Panc1 (cell line): ENCODE measurements at regions not wholly inside any gene's neighbourhood (a gene's known extent, or its start where the extent isn't known, plus 50 kb on each side); places are given as distances from the start of the nearest gene placed in this dataset.

ENCODE experiments used
- ATAC-seq: fragments of 200-7000 bp; cut with Tn5 transposase; 2 replicates; pipeline ENCODE4 v1.9.1; 2020; ENCODE audit warnings: mild to moderate bottlenecking, moderate library complexity
- BruUV-seq: library from RNA; stranded (reverse); fragments of 400-500 nt; replicated peaks from 2 replicates; lab custom pipeline; 2021; lab: Mats Ljungman, UMichigan
- CTCF ChIA-PET: fragments of 300-600 bp; sonication (Branson Sonifier 250); formaldehyde crosslinking; loops from one replicate; lab custom pipeline; 2022; ENCODE audit warnings: antibody characterized with exemption; lab: Charles Lee
- POLR2A ChIA-PET: fragments of 300-600 bp; sonication (Branson Sonifier 250); formaldehyde crosslinking; loops from one replicate; lab custom pipeline; 2022; ENCODE audit warnings: antibody characterized with exemption; lab: Charles Lee
- DNase-seq: peaks from one replicate; pipeline ENCODE4 v3.0.0-alpha.2; 2010; ENCODE audit warnings: low read depth, low spot score
- H3K27ac ChIP-seq: 2 replicates; pipeline ENCODE4 v1.5.1; 2011; ENCODE audit warnings: mild to moderate bottlenecking, low read length, inconsistent platforms
- H3K27me3 ChIP-seq: fragments of 200-500 bp; sonication (Bioruptor generic); 2 replicates; pipeline ENCODE4 v1.6.0; 2014; ENCODE audit warnings: low read length, inconsistent platforms; ENCODE audit not compliant: control insufficient read depth, insufficient read depth
- H3K36me3 ChIP-seq: fragments of 200-500 bp; sonication (Bioruptor generic); 2 replicates; pipeline ENCODE4 v1.5.1; 2014; ENCODE audit warnings: inconsistent platforms, mild to moderate bottlenecking, low read length, moderate library complexity; ENCODE audit not compliant: control insufficient read depth, insufficient read depth
- H3K4me1 ChIP-seq: 2 replicates; pipeline ENCODE4 v1.5.1; 2011; ENCODE audit warnings: inconsistent platforms, mild to moderate bottlenecking, low read length, moderate library complexity; ENCODE audit not compliant: control insufficient read depth, insufficient read depth
- H3K4me3 ChIP-seq, 2 experiments: 2 replicates each; pipeline ENCODE4 v1.5.1; 2011 to 2012; ENCODE audit warnings: low read depth in 2 of 2, low read length in 2 of 2, mild to moderate bottlenecking in 2 of 2, inconsistent platforms in 1 of 2, moderate library complexity in 1 of 2
- H3K9me3 ChIP-seq: fragments of 200-500 bp; sonication (Bioruptor generic); 2 replicates; pipeline ENCODE4 v1.5.1; 2014; ENCODE audit warnings: low read depth, mild to moderate bottlenecking, inconsistent platforms, low read length, moderate library complexity; ENCODE audit not compliant: control insufficient read depth, insufficient read depth
- POLR2AphosphoS5 ChIP-seq: IDR thresholded peaks from 2 replicates; pipeline ENCODE4 v1.6.1; 2012; ENCODE audit warnings: mild to moderate bottlenecking, low read depth, low read length, moderate library complexity
- SIN3A ChIP-seq: IDR thresholded peaks from 2 replicates; pipeline ENCODE4 v1.6.1; 2012; ENCODE audit warnings: low read depth, mild to moderate bottlenecking, low read length, moderate library complexity, borderline replicate concordance; ENCODE audit not compliant: insufficient read depth
- TCF7L2 ChIP-seq: IDR thresholded peaks from 2 replicates; pipeline ENCODE4 v1.6.1; 2011; ENCODE audit warnings: mild to moderate bottlenecking, low read depth, low read length, inconsistent platforms
- in situ Hi-C: cut with HindIII; loops from 2 replicates; pipeline ENCODE4 v1.10.0; 2016; ENCODE audit warnings: low sequenced_read_pairs, low pct_unique_long_range_greater_than_20kb
- intact Hi-C: fragments of 100-400 bp; cut with micrococcal nuclease; formaldehyde crosslinking; loops from one replicate; pipeline ENCODE4 v1.10.0; 2022; ENCODE audit not compliant: unreplicated experiment
- TF ChIP-seq, protein P1 (sequence below): fragments of 450-650 bp; IDR thresholded peaks from 2 replicates; pipeline ENCODE4 v1.5.1; 2017; ENCODE audit warnings: mild to moderate bottlenecking
- TF ChIP-seq, protein P2 (sequence below), 2 experiments: IDR thresholded peaks; 2 replicates each; pipeline ENCODE4 v1.6.1; 2011 to 2012; ENCODE audit warnings: low read depth in 2 of 2, control low read depth in 1 of 2, low read length in 1 of 2, mild to moderate bottlenecking in 1 of 2, moderate library complexity in 1 of 2; ENCODE audit not compliant: insufficient read depth in 1 of 2

DNA sequence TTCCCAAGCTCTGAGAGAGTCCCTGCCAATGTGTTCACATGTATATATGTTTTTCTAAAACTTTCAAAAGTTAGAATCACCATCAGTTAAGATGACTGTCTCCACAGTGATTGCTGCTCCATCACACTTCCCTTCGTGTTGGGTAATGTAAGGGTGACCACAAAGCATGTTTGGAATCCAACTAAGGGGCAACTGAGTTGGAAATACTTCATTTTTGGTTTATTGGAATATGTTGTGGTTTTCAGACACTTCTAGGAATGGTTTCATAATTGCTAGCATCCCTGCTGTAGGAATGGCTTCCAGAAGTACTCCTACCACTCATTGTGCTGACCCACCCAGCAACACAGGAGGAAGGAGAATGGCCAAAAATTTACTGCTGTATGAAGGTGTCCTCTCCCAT lies 212.5 kb upstream of the GULP1 start:
- H3K9me3 ChIP-seq, result no peaks in the 10 kb centered on the region
- H3K27me3 ChIP-seq, result no peaks in the 10 kb centered on the region
- intact Hi-C loops (no loop called here), in situ Hi-C loops (no loop called here)
- no TSS peak for BruUV-seq
- no peaks in the 10 kb centered on the region for H3K4me1 ChIP-seq
- no peaks in the 10 kb centered on the region for H3K36me3 ChIP-seq
- H3K27ac ChIP-seq, result no peak overlapping the region
- no peak overlapping the region for H3K4me3 ChIP-seq
- POLR2A ChIA-PET, result no interaction called here
- no peak for TF ChIP-seq POLR2AphosphoS5
- TF ChIP-seq, protein P1, sequence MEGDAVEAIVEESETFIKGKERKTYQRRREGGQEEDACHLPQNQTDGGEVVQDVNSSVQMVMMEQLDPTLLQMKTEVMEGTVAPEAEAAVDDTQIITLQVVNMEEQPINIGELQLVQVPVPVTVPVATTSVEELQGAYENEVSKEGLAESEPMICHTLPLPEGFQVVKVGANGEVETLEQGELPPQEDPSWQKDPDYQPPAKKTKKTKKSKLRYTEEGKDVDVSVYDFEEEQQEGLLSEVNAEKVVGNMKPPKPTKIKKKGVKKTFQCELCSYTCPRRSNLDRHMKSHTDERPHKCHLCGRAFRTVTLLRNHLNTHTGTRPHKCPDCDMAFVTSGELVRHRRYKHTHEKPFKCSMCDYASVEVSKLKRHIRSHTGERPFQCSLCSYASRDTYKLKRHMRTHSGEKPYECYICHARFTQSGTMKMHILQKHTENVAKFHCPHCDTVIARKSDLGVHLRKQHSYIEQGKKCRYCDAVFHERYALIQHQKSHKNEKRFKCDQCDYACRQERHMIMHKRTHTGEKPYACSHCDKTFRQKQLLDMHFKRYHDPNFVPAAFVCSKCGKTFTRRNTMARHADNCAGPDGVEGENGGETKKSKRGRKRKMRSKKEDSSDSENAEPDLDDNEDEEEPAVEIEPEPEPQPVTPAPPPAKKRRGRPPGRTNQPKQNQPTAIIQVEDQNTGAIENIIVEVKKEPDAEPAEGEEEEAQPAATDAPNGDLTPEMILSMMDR, result no peak
- no peak for TF ChIP-seq SIN3A
- TF ChIP-seq, protein P2, sequence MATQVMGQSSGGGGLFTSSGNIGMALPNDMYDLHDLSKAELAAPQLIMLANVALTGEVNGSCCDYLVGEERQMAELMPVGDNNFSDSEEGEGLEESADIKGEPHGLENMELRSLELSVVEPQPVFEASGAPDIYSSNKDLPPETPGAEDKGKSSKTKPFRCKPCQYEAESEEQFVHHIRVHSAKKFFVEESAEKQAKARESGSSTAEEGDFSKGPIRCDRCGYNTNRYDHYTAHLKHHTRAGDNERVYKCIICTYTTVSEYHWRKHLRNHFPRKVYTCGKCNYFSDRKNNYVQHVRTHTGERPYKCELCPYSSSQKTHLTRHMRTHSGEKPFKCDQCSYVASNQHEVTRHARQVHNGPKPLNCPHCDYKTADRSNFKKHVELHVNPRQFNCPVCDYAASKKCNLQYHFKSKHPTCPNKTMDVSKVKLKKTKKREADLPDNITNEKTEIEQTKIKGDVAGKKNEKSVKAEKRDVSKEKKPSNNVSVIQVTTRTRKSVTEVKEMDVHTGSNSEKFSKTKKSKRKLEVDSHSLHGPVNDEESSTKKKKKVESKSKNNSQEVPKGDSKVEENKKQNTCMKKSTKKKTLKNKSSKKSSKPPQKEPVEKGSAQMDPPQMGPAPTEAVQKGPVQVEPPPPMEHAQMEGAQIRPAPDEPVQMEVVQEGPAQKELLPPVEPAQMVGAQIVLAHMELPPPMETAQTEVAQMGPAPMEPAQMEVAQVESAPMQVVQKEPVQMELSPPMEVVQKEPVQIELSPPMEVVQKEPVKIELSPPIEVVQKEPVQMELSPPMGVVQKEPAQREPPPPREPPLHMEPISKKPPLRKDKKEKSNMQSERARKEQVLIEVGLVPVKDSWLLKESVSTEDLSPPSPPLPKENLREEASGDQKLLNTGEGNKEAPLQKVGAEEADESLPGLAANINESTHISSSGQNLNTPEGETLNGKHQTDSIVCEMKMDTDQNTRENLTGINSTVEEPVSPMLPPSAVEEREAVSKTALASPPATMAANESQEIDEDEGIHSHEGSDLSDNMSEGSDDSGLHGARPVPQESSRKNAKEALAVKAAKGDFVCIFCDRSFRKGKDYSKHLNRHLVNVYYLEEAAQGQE (IDR thresholded peaks at IDR 0.05; ENCODE audit: insufficient read depth in 1 of 2, low read depth in 2 of 2, low read length in 1 of 2), result no peak
- TF ChIP-seq TCF7L2, result no peak
- CTCF ChIA-PET, result no interaction called here
- ATAC-seq (no peak), DNase-seq (no peak)

DNA sequence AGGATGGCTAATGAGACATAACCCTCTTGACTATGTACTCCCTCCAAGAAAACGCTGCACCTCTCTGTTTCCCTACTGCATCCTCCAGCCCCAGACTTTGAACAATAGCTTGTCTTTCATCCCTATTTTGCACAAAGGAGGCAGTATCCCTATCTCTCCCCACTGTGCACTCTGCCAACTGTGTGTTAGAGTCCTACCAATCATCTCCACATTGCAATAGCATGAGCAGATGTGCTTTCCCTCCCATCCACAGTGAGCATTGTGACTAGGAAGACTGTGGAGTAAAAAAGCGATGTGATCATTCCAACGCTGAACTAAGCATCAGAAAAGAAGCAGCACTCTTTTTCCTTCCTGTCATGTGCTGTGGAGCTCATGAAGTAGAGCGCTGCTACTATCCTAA lies 206.3 kb upstream of the GULP1 start:
- Histone ChIP-seq H3K36me3 (no peaks in the 10 kb centered on the region), H3K27ac (no peak overlapping the region), H3K9me3 (peaks cover 12% of the 10 kb centered on the region; the same call in 1 of the 2 replicates), H3K27me3 (no peaks in the 10 kb centered on the region), H3K4me3 (no peak overlapping the region), H3K4me1 (no peaks in the 10 kb centered on the region)
- in situ Hi-C loops, result no loop called here
- intact Hi-C loops, result no loop called here
- BruUV-seq, result no TSS peak
- ATAC-seq, result no peak
- TF ChIP-seq SIN3A (no peak), POLR2AphosphoS5 (no peak), TCF7L2 (no peak)
- TF ChIP-seq, protein P1, result no peak
- TF ChIP-seq, protein P2 (IDR thresholded peaks at IDR 0.05; ENCODE audit: insufficient read depth in 1 of 2, low read depth in 2 of 2, low read length in 1 of 2), result no peak
- ChIA-PET CTCF (no interaction called here), POLR2A (no interaction called here)
- no peak for DNase-seq
